ENCODE measurements at regions not wholly inside any gene's neighbourhood (a gene's known extent, or its start where the extent isn't known, plus 50 kb on each side); places are given as distances from the start of the nearest gene placed in this dataset.
"Not testable (repeated sequence)": the region's sequence is repeated elsewhere in the genome, so short reads cannot be mapped to it uniquely, and the experiment has no call there.

DNA sequence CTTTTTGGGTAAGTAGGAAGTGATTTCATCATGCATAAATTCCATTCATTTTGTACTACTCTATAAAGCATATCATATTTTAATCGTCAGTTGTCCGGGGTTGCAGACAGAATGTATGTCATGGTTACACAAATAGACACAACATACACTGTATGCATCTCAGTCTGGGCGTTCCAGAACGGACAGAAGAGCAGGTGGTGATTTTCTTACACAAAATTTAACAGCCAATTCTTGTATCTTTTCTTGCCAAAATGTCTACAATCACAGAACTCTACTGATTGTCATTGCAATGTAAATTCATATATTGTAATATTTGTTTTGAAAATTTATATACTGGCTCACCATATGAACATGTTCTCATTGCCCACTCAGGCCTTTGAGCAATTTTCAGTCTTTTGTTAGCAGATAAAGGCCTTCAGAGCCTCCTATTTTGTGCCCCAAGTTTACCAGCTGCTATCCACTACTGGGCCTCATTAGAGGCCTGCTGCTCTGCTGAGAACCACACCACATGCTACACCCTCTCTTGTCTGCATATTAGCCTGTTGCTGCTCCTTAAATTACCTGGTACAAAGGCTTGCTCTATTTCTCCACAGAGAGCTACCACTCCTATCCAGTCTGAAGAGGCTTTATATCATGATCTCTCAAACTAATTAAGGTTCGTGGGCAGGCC, 61.5 kb downstream of the PRDM13 start:
- no peak for DNase-seq (ENCODE audit: low read depth in 2 of 3, low spot score in 2 of 3)

DNA sequence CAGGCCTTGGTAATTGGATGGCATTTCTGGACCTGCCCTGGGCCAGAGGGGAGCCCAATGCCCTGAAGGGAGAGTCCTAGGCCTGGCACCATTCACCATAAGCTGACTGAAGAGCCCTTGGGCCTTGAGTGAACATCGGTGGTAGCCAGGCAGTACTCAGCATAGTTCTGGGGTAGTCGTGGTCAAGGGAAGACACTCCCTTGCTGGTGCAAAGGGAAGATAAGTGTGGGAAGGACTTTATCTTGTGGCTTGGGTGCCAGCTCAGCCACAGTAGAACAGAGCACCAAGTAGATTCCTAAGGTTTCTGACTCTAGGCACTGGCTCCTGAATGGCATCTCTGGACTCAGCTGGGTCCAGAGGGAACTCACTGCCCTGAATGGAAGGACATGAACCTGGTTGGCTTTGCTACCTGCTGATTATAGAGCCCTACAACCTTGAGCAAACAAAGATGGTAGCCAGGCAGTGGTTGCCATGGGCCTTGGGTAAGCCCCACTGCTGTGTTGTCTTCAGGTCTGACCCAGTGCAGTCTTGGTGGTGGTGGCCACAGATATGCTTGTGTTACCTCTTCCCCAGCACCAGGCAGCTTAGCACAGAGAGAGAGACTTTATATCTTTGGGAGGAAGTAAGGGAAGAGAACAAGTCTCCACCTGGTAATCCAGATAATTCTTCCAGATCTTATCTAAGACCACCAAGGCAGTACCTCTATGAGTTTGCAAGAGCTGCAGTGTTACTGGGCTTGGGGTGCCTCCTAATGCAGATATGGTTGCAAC, 83.5 kb downstream of the PRDM13 start:
- DNase-seq (ENCODE audit: low read depth in 2 of 3, low spot score in 2 of 3) = no peak

DNA sequence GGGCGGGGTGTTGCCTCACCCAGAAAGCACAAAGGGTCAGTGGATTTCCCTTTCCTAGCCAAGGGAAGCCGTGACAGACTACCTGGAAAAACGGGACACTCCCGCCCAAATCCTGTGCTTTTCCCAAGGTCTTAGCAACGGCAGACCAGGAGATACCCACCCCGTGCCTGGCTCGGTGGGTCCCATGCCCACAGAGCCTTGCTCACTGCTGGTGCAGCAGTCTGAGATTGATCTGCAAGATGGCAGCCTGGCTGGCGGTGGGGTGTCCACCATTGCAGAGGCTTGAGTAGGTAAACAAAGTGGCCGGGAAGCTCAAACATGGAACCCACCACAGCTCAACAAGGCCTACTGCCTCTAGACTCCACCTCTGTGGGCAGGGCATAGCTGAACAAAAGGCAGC, 95.7 kb downstream of the PRDM13 start:
- DNase-seq (ENCODE audit: low read depth in 2 of 3, low spot score in 2 of 3) = not testable (repeated sequence)

DNA sequence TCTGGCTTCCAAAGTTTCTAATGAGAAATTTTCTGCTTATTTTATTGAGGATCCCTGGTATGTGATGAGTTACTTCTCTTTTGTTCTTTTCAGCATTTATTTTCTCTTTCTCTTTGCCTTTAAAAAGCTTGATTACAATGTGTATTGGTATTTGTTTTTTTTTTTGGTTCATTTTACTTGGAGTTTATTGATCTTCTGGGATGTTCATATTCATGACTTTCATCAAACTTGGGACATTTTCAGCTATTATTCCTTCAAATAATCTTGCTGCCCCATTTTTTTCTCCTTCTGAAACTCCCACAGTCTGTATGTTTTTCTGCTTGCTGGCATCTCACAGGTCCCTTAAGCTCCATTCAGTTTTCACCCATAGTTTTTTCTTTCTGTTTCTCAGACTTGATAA, 102.4 kb downstream of the PRDM13 start:
- no peak for DNase-seq (ENCODE audit: low read depth in 2 of 3, low spot score in 2 of 3)

DNA sequence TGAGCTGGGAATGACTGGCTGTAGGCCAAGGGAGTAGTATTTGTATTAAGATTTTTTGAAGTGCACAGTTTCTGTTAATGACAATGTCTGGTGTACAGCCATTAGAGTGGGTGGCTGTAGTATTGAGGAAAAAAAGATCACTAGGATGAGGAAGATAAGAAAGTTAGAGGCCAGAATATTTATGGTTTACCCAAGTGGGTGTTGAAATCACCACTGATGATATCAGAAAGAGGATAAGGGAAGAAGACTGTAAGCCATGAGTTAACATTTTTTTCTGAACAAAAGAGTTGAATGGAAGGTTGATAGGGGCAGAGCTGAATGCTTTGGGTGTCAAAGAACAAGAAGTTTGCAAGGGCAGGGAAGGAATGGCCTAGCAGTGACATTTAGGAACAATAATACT, 104.7 kb downstream of the PRDM13 start:
- no peak for DNase-seq (ENCODE audit: low read depth in 2 of 3, low spot score in 2 of 3)

DNA sequence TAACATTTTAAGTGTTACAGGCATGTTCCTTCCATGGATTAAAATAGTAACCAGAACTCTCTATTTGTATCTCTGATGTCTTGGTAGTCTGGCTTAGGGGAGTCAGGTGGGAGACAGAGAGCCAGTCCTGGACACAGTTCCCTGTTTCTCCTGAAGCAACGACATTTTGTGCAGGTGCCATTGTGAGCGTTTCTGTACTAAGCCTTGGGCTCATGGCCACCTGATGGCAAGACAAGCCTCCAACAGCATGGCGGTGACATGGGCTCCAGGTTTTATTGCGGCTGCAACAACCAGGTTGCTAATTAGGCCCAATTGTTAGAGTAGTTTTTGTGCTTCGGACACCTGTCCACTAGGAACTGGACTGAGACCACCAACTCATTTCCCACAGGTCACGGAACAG, 105.3 kb downstream of the PRDM13 start:
- DNase-seq (ENCODE audit: low read depth in 2 of 3, low spot score in 2 of 3) = no peak

DNA sequence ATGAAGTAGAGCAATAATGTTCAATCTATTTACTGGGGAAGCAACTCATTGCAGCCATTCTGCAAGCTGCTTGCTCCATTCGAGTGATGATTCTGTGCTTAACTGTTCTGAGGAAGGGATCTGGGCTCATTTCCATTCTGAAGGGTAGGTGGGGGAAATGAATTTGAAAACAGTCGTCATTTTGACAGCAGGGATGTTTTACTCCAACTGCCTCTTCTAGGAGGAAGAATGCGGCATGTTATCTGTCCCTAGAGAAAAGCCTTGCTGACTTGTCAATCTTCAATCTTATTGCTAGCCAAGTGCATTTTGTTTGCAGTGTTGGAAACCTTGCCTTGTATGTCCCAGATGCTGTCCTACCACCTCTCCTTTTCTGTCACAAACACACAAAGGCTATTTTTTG, 105.9 kb downstream of the PRDM13 start:
- DNase-seq (ENCODE audit: low read depth in 2 of 3, low spot score in 2 of 3) = no peak

DNA sequence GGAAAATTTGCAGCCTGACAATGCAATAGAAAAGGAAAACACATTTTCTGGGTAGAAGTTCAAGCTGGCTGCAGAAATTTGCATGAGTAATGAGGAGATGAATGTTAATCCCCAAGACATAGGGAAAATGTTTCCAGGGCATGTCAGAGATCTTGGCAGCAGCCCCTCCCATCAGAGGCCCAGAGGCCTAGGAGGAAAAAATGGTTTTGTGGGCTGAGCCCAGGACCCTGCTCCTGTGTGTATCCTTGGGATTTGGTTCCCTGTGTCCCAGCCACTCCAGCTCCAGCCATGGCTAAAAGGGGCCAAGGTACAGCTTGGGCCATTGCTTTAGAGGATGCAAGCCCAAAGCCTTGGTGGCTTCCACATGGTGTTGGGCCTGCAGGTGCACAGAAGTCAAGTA, 115.4 kb downstream of the PRDM13 start:
- not testable (repeated sequence) for DNase-seq (ENCODE audit: low read depth in 2 of 3, low spot score in 2 of 3)

DNA sequence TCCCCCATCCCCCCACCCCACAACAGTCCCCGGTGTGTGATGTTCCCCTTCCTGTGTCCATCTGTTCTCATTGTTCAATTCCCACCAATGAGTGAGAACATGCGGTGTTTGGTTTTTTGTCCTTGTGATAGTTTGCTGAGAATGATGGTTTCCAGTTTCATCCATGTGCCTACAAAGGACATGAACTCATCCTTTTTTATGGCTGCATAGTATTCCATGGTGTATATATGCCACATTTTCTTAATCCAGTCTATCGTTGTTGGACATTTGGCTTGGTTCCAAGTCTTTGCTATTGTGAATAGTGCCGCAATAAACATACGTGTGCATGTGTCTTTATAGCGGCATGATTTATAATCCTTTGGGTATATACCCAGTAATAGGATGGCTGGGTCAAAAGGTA, 123.6 kb downstream of the PRDM13 start:
- not testable (repeated sequence) for DNase-seq (ENCODE audit: low read depth in 2 of 3, low spot score in 2 of 3)

DNA sequence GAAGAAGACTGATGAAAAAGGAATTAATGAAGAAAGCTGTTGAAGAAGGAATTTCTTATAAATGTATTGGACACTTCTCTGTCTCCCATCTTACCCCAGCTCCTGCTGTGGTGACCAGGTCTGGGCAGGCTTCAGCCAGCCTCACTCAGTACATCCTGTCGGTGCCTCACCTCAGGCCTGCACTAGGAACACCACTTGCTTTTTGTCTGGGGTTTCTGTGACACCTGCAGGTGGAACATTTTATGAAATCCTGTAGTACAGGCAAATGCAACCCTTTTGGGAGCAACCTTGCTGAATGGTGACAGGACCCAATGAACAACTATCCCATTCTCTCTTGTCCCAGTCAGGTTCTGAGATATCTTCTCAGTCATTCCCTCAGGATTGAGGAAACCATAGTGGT, 129.7 kb downstream of the PRDM13 start:
- no peak for DNase-seq (ENCODE audit: low read depth in 2 of 3, low spot score in 2 of 3)

DNA sequence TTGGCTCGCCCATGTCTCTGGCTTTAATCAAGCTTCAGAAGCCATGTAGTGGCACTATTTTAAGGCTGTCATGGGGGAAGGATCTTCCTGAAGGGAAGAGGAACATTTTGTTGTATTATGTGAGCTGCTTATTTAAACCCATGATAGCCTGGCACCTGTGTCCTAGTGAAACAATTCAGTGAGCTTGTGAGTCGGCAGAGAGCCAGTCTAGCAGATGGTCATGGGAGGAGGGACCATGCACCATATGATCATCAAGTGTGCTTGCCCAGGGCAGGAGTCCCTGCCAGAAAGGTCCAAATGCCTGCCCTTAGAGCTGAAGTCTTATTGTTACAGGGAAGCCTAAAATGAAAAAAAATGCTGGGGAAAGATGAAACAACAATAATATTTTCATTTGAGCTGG, 132.9 kb downstream of the PRDM13 start:
- no peak for DNase-seq (ENCODE audit: low read depth in 2 of 3, low spot score in 2 of 3)

DNA sequence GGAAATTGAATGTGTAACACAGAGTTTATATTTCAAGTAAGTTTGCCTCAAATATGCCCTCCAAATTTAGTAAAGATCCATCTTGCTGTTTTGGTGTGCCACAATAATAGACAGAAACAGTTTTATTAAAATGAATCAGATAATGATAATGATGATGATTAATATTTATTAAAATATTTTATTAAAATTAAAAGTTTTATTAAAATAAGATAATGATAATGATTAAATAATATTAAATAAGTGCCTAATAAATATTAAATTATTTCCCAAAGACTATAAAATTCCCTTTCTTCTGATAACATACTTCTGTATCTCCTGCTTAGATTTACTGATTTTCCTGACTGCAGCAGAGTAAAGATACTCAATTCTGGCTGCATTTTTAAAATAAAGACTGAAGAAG, 134.5 kb downstream of the PRDM13 start:
- DNase-seq (ENCODE audit: low read depth in 2 of 3, low spot score in 2 of 3) = no peak

DNA sequence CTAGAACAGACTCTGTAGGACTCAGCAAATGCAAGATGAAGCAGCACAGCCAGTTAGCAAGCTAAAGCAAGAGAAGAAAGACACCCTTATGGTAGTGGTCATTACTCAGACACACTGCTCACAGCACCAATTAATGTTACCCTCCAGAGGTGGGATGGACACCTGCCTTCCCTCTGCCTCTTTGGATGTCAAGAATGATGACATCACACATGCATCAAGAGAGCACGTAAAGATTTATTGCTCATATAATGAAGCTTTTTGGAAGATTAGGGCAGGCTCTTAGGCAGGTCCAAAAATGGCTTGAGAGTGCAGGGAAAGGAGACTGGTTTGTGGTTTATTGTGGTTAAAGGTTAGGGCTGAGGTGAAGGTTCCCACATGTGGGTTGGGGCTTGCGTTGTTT, 137.0 kb downstream of the PRDM13 start:
- no peak for DNase-seq (ENCODE audit: low read depth in 2 of 3, low spot score in 2 of 3)

DNA sequence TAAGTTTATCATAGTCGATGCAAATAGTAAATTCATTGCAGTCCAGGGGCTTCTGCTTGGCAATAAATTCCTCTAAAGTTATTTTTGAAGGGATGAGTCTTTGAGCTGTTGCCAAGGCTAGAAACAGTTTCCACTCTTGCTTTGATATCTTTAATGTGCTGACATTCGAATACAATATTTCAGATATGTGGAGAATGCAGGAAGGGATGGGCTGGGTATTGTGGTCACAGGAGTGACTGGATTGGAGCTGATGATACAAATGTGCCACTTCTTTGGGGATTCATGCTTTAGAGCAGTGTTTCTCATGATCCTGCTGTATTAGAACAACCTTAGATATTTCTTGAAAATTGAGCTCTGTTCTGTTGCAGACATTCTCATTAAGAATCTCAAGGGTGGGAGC, 139.0 kb downstream of the PRDM13 start:
- DNase-seq (ENCODE audit: low read depth in 2 of 3, low spot score in 2 of 3) = no peak

DNA sequence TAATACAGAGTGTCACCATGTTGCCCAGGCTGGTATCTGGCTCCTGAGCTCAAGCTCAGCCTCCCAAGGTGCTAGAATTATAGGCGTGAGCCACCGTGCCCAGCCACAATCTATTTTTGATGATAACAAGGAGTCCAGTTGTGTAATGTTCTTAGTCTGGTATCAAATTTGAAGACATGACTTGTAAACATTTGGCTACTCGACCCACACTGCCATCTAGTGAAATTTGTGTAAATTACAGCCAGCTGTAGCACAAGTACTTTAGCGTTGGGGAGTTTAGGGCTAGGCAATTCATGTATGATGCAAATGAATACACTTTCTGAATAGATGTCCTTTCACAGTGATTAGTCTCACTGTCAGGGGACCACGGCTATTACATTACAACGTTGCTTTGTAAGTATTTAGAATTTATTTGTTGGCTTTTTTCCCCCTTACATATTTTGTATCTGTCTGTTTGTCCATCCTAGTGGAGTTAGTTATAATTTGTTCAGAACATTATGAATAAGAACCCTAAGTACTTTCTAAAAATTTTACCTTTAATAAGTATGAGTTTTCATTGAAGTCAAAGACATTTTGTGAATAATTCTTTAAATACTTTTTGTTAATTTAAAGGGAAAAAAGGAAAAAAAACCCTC, 139.7 kb downstream of the PRDM13 start:
- peak; percentile 26 to 78 (median 63) for DNase-seq (ENCODE audit: low read depth in 2 of 3, low spot score in 2 of 3)

DNA sequence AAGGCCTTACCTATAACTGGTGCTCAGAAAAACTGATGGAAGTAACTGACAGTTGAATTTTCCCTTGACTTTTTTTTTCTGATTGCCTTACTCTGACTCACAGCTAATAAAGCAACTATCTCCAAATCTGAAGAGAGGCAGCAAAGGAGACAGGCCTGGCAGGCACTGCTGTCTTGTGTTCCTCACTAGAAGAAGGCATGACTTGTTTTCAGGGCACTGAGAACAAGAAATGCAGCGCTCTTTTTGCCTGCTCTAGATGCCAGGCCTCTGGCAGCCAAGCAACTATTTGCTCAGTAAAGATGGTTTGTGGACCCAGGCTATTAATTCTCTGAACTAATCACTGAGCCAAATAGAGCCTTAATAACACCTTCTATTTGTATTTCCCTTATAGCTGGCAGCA, 155.1 kb downstream of the PRDM13 start:
- no peak for DNase-seq (ENCODE audit: low read depth in 2 of 3, low spot score in 2 of 3)

DNA sequence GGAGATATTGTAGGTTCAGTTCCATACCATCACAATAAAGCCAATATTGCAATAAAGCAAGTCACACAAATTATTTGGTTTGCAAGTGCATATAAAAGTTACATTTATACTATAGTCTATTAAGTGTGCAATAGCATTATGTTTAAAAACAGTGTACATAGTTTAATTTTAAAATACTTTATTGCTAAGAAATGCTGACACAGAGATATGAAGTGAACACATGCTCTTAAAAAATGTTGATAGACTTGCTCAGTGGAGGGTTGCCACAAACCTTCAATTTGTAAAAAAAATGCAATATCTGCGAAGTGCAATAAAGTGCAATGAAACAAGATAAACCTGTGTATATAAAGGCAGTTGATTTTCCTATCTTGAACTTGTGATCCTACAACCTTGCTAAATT, 161.5 kb downstream of the PRDM13 start:
- DNase-seq (ENCODE audit: low read depth in 2 of 3, low spot score in 2 of 3) = no peak

DNA sequence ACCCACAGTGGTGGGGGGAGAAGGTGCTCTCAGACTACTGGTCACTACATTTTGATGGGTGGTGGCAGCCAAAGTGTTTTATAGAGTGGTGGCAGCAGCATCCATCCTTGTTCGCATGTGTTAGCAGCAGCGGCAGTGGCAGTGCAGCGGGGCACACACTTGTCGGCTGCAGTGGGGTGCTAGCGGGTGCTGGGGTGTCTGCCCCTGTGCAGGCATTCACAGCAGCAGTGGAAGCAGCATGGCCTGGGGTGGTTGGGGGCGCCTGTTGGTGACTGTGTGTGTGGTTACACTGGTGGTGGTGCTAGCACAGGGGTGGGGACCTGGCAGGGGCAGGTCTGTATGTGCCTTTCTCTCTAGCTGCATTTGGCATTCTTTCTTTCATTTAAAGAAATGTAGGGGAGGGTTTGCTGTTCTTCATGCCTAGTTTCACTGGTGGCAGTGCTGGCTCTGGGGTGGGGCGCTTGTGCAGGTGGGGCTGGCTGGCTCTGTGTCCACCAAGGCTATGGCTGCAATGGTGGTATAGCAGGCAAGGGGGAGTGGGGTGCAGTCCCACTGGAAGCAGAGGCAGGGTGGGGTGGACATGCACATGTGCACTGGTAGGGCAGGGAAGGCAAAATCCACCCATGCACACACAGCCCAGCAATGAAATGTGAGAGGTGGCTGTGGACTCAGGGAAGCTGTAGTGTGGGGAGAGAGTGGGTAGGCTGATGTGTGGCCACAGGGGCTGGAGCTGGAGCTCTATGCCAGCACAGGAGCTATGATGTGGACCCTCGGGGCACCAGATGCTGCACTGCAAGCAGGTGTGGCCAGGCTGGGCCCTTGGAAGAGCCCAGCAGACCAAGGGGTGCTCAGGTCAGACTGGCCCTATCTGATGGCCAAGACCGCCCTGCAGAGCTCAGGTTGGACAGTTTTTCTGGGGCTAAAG, 173.3 kb downstream of the PRDM13 start:
- DNase-seq (ENCODE audit: low read depth in 2 of 3, low spot score in 2 of 3) = no peak

DNA sequence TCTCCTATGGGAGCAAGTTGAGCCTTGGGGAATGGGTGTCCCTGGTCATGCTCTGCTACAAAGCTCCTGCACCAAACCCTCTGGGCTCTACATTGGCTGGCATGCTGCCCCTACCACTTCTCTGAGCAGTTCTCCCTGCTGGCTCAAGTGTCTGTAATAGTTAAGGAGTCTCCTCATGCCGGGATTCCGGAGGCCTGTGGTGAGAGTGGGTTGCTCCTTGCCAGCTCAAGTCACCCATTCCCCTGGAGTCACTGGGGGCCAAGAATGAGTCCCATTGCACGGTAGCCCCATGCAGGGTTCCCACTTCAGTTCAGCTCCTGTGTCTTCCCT, 173.9 kb downstream of the PRDM13 start:
- no peak for DNase-seq (ENCODE audit: low read depth in 2 of 3, low spot score in 2 of 3)

DNA sequence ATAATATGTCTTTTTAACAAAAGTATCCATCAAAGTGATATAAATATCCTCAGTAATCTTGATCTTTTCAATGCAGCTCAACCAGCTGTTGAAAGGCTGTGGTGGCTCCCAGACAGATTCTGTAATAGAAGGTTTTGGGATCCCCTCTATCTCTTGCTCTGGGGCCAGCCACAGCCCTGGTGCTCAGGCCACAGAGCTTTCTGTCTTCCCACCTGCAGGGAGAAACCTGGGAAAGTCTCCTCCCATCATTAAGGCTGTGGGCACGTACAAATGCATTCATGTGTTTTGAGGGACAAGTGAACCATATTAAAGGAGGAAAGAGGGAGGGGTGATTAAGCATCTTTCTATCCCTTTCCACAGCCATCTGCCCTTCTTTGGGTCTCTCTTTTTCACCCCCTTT, 183.1 kb downstream of the PRDM13 start:
- no peak for DNase-seq (ENCODE audit: low read depth in 2 of 3, low spot score in 2 of 3)

DNA sequence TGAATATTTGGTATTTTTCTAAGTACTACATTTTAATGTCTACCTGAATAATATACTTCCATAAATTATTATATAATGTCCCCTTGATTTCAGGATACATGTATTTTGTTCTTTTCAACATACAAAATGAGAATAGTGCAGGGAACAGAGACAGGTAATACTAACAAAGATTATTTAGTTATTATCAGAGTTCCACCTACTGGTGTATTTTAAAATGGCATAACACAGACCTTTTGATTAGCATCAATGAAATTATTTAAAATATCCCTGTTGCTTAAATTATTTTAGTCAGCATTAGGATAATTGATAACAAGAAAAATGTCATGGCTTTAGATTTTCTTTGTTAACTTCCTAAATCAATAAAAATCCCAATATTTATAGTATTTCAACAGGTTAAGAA, 184.0 kb downstream of the PRDM13 start:
- peak in 1 of 3 donors; percentile 8 for DNase-seq (ENCODE audit: low read depth in 2 of 3, low spot score in 2 of 3)

Data from hematopoietic multipotent progenitor cell (in vitro differentiated cells).